ENCODE measurements at regions not wholly inside any gene's neighbourhood (a gene's known extent, or its start where the extent isn't known, plus 50 kb on each side); places are given as distances from the start of the nearest gene placed in this dataset.

DNA sequence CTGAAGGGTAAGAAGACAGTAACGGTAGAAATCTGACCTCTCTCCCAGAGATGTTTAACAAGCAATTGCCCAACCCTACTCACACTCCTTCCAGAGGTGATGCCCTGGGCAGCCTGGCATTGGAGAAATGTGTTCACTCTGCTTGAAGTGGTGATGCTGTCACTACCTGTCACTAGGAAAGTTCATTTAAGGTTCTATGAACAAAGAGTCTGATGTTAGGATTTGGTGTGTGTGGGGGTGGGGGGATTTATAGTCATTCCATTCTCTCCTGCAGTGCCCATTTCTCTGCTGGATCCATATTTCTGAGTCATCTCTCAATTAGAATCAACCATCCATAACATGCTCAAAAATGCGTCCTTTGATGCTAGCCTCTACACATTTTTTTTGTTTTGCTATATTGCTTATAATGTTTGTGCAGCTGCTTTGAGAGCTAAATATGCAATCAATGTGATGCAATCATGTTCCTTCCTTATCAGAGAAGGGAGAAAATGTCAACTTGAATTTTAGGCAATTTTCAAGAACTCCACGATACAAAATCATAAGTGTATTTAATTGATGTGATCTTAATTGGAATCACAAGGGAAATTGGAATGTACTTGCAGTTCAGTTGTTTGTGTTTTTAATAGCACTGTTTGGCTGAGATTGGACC lies 173.9 kb downstream of the DUSP10 start:
- TF ChIP-seq GATA3 (IDR thresholded peaks at IDR 0.05; ENCODE audit: low read depth, low read length) (no peak), GATA2 (IDR thresholded peaks at IDR 0.05; ENCODE audit: low read depth, low read length) (no peak; the same call in 1 of the 2 replicates)

Data from SH-SY5Y (cell line).